ENCODE measurements at regions not wholly inside any gene's neighbourhood (a gene's known extent, or its start where the extent isn't known, plus 50 kb on each side); places are given as distances from the start of the nearest gene placed in this dataset.

- ChIA-PET POLR2A (no interaction called here), CTCF (no interaction called here)
- Mint-ChIP-seq H3K27ac (no peak overlapping the region), H3K27me3 (ENCODE audit: low read depth) (no peaks in the 10 kb centered on the region), H3K36me3 (no peaks in the 10 kb centered on the region), H3K4me1 (no peaks in the 10 kb centered on the region), H3K4me3 (no peak overlapping the region), H3K9me3 (no peaks in the 10 kb centered on the region; the same call in 1 of the 2 replicates)
- DNase-seq (ENCODE audit: low spot score) (no peak), ATAC-seq (no peak)
- TF ChIP-seq, protein P1, sequence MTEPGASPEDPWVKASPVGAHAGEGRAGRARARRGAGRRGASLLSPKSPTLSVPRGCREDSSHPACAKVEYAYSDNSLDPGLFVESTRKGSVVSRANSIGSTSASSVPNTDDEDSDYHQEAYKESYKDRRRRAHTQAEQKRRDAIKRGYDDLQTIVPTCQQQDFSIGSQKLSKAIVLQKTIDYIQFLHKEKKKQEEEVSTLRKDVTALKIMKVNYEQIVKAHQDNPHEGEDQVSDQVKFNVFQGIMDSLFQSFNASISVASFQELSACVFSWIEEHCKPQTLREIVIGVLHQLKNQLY (CRISPR knock-in tag; IDR thresholded peaks at IDR 0.05): no peak
- no peak for TF ChIP-seq ELF4 (CRISPR knock-in tag; IDR thresholded peaks at IDR 0.05; ENCODE audit: low read depth)
- TF ChIP-seq, protein P2, sequence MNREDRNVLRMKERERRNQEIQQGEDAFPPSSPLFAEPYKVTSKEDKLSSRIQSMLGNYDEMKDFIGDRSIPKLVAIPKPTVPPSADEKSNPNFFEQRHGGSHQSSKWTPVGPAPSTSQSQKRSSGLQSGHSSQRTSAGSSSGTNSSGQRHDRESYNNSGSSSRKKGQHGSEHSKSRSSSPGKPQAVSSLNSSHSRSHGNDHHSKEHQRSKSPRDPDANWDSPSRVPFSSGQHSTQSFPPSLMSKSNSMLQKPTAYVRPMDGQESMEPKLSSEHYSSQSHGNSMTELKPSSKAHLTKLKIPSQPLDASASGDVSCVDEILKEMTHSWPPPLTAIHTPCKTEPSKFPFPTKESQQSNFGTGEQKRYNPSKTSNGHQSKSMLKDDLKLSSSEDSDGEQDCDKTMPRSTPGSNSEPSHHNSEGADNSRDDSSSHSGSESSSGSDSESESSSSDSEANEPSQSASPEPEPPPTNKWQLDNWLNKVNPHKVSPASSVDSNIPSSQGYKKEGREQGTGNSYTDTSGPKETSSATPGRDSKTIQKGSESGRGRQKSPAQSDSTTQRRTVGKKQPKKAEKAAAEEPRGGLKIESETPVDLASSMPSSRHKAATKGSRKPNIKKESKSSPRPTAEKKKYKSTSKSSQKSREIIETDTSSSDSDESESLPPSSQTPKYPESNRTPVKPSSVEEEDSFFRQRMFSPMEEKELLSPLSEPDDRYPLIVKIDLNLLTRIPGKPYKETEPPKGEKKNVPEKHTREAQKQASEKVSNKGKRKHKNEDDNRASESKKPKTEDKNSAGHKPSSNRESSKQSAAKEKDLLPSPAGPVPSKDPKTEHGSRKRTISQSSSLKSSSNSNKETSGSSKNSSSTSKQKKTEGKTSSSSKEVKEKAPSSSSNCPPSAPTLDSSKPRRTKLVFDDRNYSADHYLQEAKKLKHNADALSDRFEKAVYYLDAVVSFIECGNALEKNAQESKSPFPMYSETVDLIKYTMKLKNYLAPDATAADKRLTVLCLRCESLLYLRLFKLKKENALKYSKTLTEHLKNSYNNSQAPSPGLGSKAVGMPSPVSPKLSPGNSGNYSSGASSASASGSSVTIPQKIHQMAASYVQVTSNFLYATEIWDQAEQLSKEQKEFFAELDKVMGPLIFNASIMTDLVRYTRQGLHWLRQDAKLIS (CRISPR knock-in tag; IDR thresholded peaks at IDR 0.05; ENCODE audit: borderline replicate concordance): no peak
- no peak for TF ChIP-seq ZNF416 (CRISPR knock-in tag; IDR thresholded peaks at IDR 0.05)
- no peak for TF ChIP-seq CREM (CRISPR knock-in tag; IDR thresholded peaks at IDR 0.05)
- TF ChIP-seq, protein P3, sequence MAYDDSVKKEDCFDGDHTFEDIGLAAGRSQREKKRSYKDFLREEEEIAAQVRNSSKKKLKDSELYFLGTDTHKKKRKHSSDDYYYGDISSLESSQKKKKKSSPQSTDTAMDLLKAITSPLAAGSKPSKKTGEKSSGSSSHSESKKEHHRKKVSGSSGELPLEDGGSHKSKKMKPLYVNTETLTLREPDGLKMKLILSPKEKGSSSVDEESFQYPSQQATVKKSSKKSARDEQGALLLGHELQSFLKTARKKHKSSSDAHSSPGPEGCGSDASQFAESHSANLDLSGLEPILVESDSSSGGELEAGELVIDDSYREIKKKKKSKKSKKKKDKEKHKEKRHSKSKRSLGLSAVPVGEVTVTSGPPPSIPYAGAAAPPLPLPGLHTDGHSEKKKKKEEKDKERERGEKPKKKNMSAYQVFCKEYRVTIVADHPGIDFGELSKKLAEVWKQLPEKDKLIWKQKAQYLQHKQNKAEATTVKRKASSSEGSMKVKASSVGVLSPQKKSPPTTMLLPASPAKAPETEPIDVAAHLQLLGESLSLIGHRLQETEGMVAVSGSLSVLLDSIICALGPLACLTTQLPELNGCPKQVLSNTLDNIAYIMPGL (CRISPR knock-in tag; IDR thresholded peaks at IDR 0.05): no peak
- TF ChIP-seq ZNF121 (CRISPR knock-in tag; IDR thresholded peaks at IDR 0.05): no peak
- TF ChIP-seq, protein P4, sequence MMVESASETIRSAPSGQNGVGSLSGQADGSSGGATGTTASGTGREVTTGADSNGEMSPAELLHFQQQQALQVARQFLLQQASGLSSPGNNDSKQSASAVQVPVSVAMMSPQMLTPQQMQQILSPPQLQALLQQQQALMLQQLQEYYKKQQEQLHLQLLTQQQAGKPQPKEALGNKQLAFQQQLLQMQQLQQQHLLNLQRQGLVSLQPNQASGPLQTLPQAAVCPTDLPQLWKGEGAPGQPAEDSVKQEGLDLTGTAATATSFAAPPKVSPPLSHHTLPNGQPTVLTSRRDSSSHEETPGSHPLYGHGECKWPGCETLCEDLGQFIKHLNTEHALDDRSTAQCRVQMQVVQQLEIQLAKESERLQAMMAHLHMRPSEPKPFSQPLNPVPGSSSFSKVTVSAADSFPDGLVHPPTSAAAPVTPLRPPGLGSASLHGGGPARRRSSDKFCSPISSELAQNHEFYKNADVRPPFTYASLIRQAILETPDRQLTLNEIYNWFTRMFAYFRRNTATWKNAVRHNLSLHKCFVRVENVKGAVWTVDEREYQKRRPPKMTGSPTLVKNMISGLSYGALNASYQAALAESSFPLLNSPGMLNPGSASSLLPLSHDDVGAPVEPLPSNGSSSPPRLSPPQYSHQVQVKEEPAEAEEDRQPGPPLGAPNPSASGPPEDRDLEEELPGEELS (CRISPR knock-in tag; IDR thresholded peaks at IDR 0.05): no peak
- TF ChIP-seq MYBL2 (CRISPR knock-in tag; IDR thresholded peaks at IDR 0.05): no peak
- TF ChIP-seq PRRX2 (CRISPR knock-in tag; IDR thresholded peaks at IDR 0.05): no peak
- no peak for TF ChIP-seq CREB1 (CRISPR knock-in tag; IDR thresholded peaks at IDR 0.05)
Measured at GRCh38 chrX:93593966-93594365, 79.4 kb downstream of the NAP1L3 start.

- POLR2A ChIA-PET: no interaction called here
- Mint-ChIP-seq H3K27me3 (ENCODE audit: low read depth) (no peaks in the 10 kb centered on the region), H3K27ac (no peak overlapping the region), H3K4me1 (no peaks in the 10 kb centered on the region), H3K4me3 (no peak overlapping the region), H3K36me3 (no peaks in the 10 kb centered on the region), H3K9me3 (peaks cover 4% of the 10 kb centered on the region)
- ATAC-seq (no peak), DNase-seq (ENCODE audit: low spot score) (no peak)
- CTCF ChIA-PET: no interaction called here
- TF ChIP-seq ESRRA (CRISPR knock-in tag; IDR thresholded peaks at IDR 0.05; ENCODE audit: borderline replicate concordance) (no peak), GTF2I (CRISPR knock-in tag; conservative IDR thresholded peaks at IDR 0.05) (no peak)
- TF ChIP-seq, protein P5, sequence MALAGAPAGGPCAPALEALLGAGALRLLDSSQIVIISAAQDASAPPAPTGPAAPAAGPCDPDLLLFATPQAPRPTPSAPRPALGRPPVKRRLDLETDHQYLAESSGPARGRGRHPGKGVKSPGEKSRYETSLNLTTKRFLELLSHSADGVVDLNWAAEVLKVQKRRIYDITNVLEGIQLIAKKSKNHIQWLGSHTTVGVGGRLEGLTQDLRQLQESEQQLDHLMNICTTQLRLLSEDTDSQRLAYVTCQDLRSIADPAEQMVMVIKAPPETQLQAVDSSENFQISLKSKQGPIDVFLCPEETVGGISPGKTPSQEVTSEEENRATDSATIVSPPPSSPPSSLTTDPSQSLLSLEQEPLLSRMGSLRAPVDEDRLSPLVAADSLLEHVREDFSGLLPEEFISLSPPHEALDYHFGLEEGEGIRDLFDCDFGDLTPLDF (CRISPR knock-in tag; IDR thresholded peaks at IDR 0.05): no peak
Measured at GRCh38 chrX:93591398-93591797, 82.0 kb downstream of the NAP1L3 start.

- Mint-ChIP-seq H3K4me3 (no peak overlapping the region), H3K36me3 (no peaks in the 10 kb centered on the region), H3K4me1 (no peaks in the 10 kb centered on the region), H3K27ac (no peak overlapping the region), H3K27me3 (ENCODE audit: low read depth) (no peaks in the 10 kb centered on the region), H3K9me3 (peaks cover 11% of the 10 kb centered on the region)
- TF ChIP-seq, protein P6, sequence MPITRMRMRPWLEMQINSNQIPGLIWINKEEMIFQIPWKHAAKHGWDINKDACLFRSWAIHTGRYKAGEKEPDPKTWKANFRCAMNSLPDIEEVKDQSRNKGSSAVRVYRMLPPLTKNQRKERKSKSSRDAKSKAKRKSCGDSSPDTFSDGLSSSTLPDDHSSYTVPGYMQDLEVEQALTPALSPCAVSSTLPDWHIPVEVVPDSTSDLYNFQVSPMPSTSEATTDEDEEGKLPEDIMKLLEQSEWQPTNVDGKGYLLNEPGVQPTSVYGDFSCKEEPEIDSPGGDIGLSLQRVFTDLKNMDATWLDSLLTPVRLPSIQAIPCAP (CRISPR knock-in tag; IDR thresholded peaks at IDR 0.05): no peak
- TF ChIP-seq, protein P7, sequence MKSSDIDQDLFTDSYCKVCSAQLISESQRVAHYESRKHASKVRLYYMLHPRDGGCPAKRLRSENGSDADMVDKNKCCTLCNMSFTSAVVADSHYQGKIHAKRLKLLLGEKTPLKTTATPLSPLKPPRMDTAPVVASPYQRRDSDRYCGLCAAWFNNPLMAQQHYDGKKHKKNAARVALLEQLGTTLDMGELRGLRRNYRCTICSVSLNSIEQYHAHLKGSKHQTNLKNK (CRISPR knock-in tag; IDR thresholded peaks at IDR 0.05): no peak
- TF ChIP-seq GRHL2 (CRISPR knock-in tag; IDR thresholded peaks at IDR 0.05; ENCODE audit: insufficient replicate concordance, severe bottlenecking) (no peak), RORB (CRISPR knock-in tag; IDR thresholded peaks at IDR 0.05) (no peak), RELA (CRISPR knock-in tag; IDR thresholded peaks at IDR 0.05; ENCODE audit: borderline replicate concordance) (no peak), KAT7 (CRISPR knock-in tag; IDR thresholded peaks at IDR 0.05; ENCODE audit: borderline replicate concordance) (no peak)
- ChIA-PET POLR2A (no interaction called here), CTCF (no interaction called here)
- no peak for ATAC-seq
- no peak for DNase-seq (ENCODE audit: low spot score)
Measured at GRCh38 chrX:93585661-93586060, 87.7 kb downstream of the NAP1L3 start.
